Omental fat pad (tissue), 3 donors: ENCODE measurements at regions not wholly inside any gene's neighbourhood (a gene's known extent, or its start where the extent isn't known, plus 50 kb on each side); places are given as distances from the start of the nearest gene placed in this dataset.

Experiments
- ATAC-seq: fragments of 150-250 bp; one replicate; pipeline ENCODE4 v1.9.1; 2016; ENCODE audit warnings: mild to moderate bottlenecking, moderate library complexity; ENCODE audit not compliant: low FRiP score
- DNase-seq: peaks from one replicate; pipeline ENCODE4 v3.0.0-alpha.2; 2019; ENCODE audit warnings: low spot score
- TF ChIP-seq, protein P1 (sequence below), 3 donors: fragments of 450-650 bp; IDR thresholded peaks; one replicate each; pipeline ENCODE4 v1.5.1; 2016 to 2017; ENCODE audit warnings: antibody characterized with exemption in 3 of 3, mild to moderate bottlenecking in 3 of 3, moderate library complexity in 2 of 3

- ATAC-seq (no peak), DNase-seq (no peak)
- TF ChIP-seq, protein P1, sequence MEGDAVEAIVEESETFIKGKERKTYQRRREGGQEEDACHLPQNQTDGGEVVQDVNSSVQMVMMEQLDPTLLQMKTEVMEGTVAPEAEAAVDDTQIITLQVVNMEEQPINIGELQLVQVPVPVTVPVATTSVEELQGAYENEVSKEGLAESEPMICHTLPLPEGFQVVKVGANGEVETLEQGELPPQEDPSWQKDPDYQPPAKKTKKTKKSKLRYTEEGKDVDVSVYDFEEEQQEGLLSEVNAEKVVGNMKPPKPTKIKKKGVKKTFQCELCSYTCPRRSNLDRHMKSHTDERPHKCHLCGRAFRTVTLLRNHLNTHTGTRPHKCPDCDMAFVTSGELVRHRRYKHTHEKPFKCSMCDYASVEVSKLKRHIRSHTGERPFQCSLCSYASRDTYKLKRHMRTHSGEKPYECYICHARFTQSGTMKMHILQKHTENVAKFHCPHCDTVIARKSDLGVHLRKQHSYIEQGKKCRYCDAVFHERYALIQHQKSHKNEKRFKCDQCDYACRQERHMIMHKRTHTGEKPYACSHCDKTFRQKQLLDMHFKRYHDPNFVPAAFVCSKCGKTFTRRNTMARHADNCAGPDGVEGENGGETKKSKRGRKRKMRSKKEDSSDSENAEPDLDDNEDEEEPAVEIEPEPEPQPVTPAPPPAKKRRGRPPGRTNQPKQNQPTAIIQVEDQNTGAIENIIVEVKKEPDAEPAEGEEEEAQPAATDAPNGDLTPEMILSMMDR (IDR thresholded peaks at IDR 0.05): no peak
Measured at GRCh38 chr6:148653138-148653776, 93.6 kb upstream of the UST start.

DNA sequence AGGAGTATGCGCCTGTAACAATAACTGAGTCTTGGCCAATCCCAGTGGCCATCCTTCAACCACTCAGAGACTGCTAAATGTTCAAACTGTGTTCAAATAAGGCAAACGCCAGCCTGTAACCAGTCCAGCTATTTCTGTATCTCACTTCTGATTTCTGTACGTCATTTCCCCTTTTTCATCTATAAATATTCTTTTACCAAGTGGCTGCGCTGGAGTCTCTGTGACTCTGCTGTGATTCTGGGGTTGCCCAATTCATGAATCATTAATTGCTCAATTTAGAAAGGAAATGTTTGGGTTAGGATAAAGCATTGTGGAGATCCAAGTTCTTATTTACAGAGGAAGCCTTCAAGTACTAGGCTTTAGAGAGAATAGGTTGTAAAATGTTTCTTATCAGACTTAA lies 89.8 kb upstream of the UST start:
- ATAC-seq (no peak), DNase-seq (no peak)
- TF ChIP-seq, protein P1 (IDR thresholded peaks at IDR 0.05): no peak

DNA sequence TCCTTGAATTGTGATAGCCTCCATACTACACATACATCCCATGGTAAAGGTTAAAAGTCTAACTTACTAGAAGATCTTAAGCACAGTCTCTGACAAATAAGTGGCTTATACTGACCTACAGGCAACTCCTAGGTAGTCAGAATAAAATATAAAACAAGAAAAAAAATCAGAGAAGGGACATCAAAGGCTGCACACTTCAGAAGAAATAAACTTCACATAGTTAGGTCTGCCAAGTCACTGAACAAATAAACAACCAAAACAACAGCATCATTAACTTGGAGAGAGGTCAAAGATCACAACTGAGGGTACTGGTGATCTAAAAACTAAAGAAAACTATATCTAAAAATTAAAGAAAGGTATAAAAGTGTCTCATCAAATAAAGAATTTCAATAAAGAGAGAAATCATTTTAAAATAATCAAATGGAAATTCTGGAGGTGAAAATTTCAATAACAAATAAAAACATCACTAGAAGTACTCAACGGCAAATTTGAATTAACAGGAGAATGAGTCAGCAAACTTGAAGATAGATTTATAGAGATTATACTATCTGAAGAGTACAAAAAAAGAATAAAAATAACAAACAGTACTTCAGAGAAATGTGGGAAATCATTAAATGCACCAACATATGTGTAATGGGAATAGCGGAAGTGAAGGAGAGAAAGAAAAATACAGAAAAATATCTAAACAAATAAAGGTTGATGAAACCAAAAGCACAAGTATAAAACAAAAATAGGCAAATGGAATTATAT lies 88.0 kb upstream of the UST start:
- no peak for DNase-seq
- TF ChIP-seq, protein P1 (IDR thresholded peaks at IDR 0.05): no peak
- ATAC-seq: no peak

DNA sequence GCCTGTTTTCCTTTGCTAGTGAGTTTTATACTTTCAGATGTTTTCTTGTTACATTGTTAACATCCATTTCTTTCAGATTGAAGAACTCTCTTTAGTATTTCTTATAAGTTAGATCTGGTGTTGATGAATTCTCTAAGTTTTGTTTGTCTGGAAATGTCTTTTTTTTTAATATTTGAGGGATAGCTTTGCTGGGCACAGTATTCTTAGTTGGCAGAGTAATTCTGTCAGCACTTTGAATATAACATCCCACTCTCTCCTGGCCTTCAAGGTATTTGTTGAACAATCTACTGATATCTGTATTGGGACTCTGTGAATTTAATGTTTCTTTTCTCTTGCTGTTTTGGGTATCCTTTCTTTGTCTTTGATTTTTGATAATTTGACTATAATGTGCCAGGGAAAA lies 79.4 kb upstream of the UST start:
- ATAC-seq (no peak), DNase-seq (no peak)
- TF ChIP-seq, protein P1 (IDR thresholded peaks at IDR 0.05): no peak

- ATAC-seq (no peak), DNase-seq (no peak)
- TF ChIP-seq, protein P1 (IDR thresholded peaks at IDR 0.05): no peak
Measured at GRCh38 chr6:148671085-148671484, 75.7 kb upstream of the UST start.

- DNase-seq (no peak), ATAC-seq (no peak)
- TF ChIP-seq, protein P1 (IDR thresholded peaks at IDR 0.05): no peak
Measured at GRCh38 chr6:148671952-148672351, 74.9 kb upstream of the UST start.

GRCh38 chr6:148674306-148674705 lies 72.5 kb upstream of the UST start:
- TF ChIP-seq, protein P1 (IDR thresholded peaks at IDR 0.05): no peak
- ATAC-seq (no peak), DNase-seq (no peak)
